HepG2 (cell line): ENCODE measurements at regions not wholly inside any gene's neighbourhood (a gene's known extent, or its start where the extent isn't known, plus 50 kb on each side); places are given as distances from the start of the nearest gene placed in this dataset.

Source experiments
- BORCS8-MEF2B ChIP-seq: sonication (generic); formaldehyde crosslinking; IDR thresholded peaks from 2 replicates; pipeline ENCODE4 v1.8.0; 2022; ENCODE audit warnings: mild to moderate bottlenecking, missing genetic modification reagents
- DDIT3 ChIP-seq: sonication (generic); formaldehyde crosslinking; IDR thresholded peaks from 2 replicates; pipeline ENCODE4 v1.4.0; 2020; ENCODE audit warnings: mild to moderate bottlenecking, missing genetic modification reagents
- HCFC1 ChIP-seq: fragments of 150-350 bp; IDR thresholded peaks from 2 replicates; pipeline ENCODE4 v1.6.1; 2014; ENCODE audit warnings: low read depth, low read length
- HNRNPL ChIP-seq: fragments of 200-400 bp; formaldehyde crosslinking; IDR thresholded peaks from 2 replicates; pipeline ENCODE4 v1.6.1; 2017; ENCODE audit warnings: mild to moderate bottlenecking, low read depth, low read length
- IKZF4 ChIP-seq: sonication (generic); formaldehyde crosslinking; IDR thresholded peaks from 2 replicates; pipeline ENCODE4 v1.5.1; 2020; ENCODE audit warnings: borderline replicate concordance, mild to moderate bottlenecking, low read depth, missing genetic modification reagents; ENCODE audit errors: not compliant biosample characterization
- NFYB ChIP-seq: sonication (generic); formaldehyde crosslinking; IDR thresholded peaks from 2 replicates; pipeline ENCODE4 v1.4.0; 2020; ENCODE audit warnings: missing genetic modification reagents
- RBM22 ChIP-seq: fragments of 200-400 bp; formaldehyde crosslinking; optimal IDR thresholded peaks from 2 replicates; pipeline ENCODE3; 2017; ENCODE audit warnings: mild to moderate bottlenecking, low read length, moderate library complexity
- REST ChIP-seq, 2 experiments: IDR thresholded peaks; 2 replicates each; pipeline ENCODE4 v1.6.1; 2011 to 2012; ENCODE audit warnings: low read length in 2 of 2, borderline replicate concordance in 1 of 2, low read depth in 1 of 2, mild to moderate bottlenecking in 1 of 2, moderate library complexity in 1 of 2
- SALL2 ChIP-seq: sonication (generic); formaldehyde crosslinking; IDR thresholded peaks from 2 replicates; pipeline ENCODE4 v1.8.1; 2023; ENCODE audit warnings: mild to moderate bottlenecking, missing genetic modification reagents, inconsistent platforms
- ZBTB21 ChIP-seq: sonication (generic); formaldehyde crosslinking; IDR thresholded peaks from 2 replicates; pipeline ENCODE4 v1.4.0; 2020; ENCODE audit warnings: missing genetic modification reagents
- ZKSCAN1 ChIP-seq: fragments of 150-350 bp; IDR thresholded peaks from 2 replicates; pipeline ENCODE4 v1.6.1; 2014; ENCODE audit warnings: low read length
- ZNF232 ChIP-seq: sonication (generic); formaldehyde crosslinking; IDR thresholded peaks from 2 replicates; pipeline ENCODE4 v1.4.0; 2020; ENCODE audit warnings: missing genetic modification reagents, borderline replicate concordance
- ZNF282 ChIP-seq: fragments of 450-650 bp; IDR thresholded peaks from 2 replicates; pipeline ENCODE4 v1.6.1; 2018; ENCODE audit not compliant: partially characterized antibody
- ZNF296 ChIP-seq: sonication (generic); formaldehyde crosslinking; conservative IDR thresholded peaks from 2 replicates; pipeline ENCODE4 v1.5.0; 2020; ENCODE audit warnings: mild to moderate bottlenecking, missing genetic modification reagents
- ZNF382 ChIP-seq: sonication (generic); formaldehyde crosslinking; IDR thresholded peaks from 2 replicates; pipeline ENCODE4 v1.5.0; 2020; ENCODE audit warnings: missing genetic modification reagents, mild to moderate bottlenecking, borderline replicate concordance
- ZNF431 ChIP-seq: sonication (generic); formaldehyde crosslinking; IDR thresholded peaks from 2 replicates; pipeline ENCODE4 v1.9.0; 2022; ENCODE audit warnings: missing genetic modification reagents, low read depth, mild to moderate bottlenecking, borderline replicate concordance
- ZNF530 ChIP-seq: sonication (generic); formaldehyde crosslinking; IDR thresholded peaks from 2 replicates; pipeline ENCODE4 v1.5.0; 2020; ENCODE audit warnings: low read depth, mild to moderate bottlenecking, missing genetic modification reagents
- ZNF761 ChIP-seq: sonication (generic); formaldehyde crosslinking; conservative IDR thresholded peaks from 2 replicates; pipeline ENCODE4 v1.4.0; 2020; ENCODE audit warnings: mild to moderate bottlenecking, missing genetic modification reagents
- TF ChIP-seq, protein P1 (sequence below): sonication (generic); formaldehyde crosslinking; IDR thresholded peaks from 2 replicates; pipeline ENCODE4 v1.8.0; 2022; ENCODE audit warnings: missing genetic modification reagents, mild to moderate bottlenecking, moderate library complexity, borderline replicate concordance

DNA sequence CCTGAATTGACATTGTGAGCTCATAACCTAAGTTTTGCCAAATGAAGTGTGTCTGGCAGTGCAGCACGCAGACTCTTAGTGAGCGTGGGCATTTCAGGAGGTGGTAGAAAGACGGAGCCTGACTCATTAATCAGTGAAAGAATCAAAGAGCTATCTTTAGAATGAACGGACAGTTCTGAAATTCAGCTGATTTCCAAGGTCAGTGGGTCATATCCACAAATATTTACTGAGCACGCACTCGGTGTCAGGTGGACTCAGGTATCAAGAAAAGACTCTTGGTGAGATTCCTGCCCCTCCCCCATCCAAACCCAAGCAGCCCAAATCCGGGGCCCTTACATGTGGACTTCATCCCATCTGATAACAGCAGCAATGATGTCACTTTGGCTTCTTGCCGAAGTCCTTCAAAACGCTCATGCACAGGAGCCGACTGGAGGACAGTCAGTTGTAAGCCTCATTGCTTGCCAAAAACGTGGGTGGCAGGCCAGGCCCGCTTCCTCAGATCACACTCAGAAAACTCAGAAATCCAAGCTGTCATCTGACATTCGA is 185.8 kb downstream of the HS3ST3A1 start (continued):
- no peak for TF ChIP-seq RBM22
- TF ChIP-seq ZNF232 (CRISPR knock-in tag): peak; percentile 80; the same call in 1 of the 2 replicates
- TF ChIP-seq ZNF431: no peak
- TF ChIP-seq REST (IDR thresholded peaks at IDR 0.05; ENCODE audit: borderline replicate concordance in 1 of 2, low read depth in 1 of 2, low read length in 2 of 2): peak in 1 of 2 experiments; percentile 58; a peak in 2 of 4 replicates
- no peak for TF ChIP-seq ZKSCAN1
- TF ChIP-seq ZNF761 (CRISPR knock-in tag): peak; percentile 41; the same call in 1 of the 2 replicates
- no peak for TF ChIP-seq ZNF382
- TF ChIP-seq, protein P1, sequence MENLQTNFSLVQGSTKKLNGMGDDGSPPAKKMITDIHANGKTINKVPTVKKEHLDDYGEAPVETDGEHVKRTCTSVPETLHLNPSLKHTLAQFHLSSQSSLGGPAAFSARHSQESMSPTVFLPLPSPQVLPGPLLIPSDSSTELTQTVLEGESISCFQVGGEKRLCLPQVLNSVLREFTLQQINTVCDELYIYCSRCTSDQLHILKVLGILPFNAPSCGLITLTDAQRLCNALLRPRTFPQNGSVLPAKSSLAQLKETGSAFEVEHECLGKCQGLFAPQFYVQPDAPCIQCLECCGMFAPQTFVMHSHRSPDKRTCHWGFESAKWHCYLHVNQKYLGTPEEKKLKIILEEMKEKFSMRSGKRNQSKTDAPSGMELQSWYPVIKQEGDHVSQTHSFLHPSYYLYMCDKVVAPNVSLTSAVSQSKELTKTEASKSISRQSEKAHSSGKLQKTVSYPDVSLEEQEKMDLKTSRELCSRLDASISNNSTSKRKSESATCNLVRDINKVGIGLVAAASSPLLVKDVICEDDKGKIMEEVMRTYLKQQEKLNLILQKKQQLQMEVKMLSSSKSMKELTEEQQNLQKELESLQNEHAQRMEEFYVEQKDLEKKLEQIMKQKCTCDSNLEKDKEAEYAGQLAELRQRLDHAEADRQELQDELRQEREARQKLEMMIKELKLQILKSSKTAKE: no peak; the same call in 1 of the 2 replicates
- no peak for TF ChIP-seq DDIT3
- no peak for TF ChIP-seq ZNF296 (CRISPR knock-in tag)
- peak; percentile 31; the same call in 1 of the 2 replicates for TF ChIP-seq NFYB (CRISPR knock-in tag)
- TF ChIP-seq SALL2 (CRISPR knock-in tag): peak; percentile 90
- TF ChIP-seq BORCS8-MEF2B (CRISPR knock-in tag): 0 out of 2 replicates have a peak, but pooled peaks have one; percentile 55
- no peak for TF ChIP-seq ZNF530 (CRISPR knock-in tag)
- no peak for TF ChIP-seq IKZF4 (CRISPR knock-in tag)
- no peak for TF ChIP-seq HNRNPL
- peak; percentile 50; the same call in 1 of the 2 replicates for TF ChIP-seq ZBTB21 (CRISPR knock-in tag)
- no peak for TF ChIP-seq ZNF282
- no peak for TF ChIP-seq HCFC1
